GM12892 (cell line): ENCODE measurements at regions not wholly inside any gene's neighbourhood (a gene's known extent, or its start where the extent isn't known, plus 50 kb on each side); places are given as distances from the start of the nearest gene placed in this dataset.
"Not testable (repeated sequence)": the region's sequence is repeated elsewhere in the genome, so short reads cannot be mapped to it uniquely, and the experiment has no call there.

Experiments used
- DNase-seq: peaks from one replicate; pipeline ENCODE4 v3.0.0; 2011; ENCODE audit not compliant: insufficient read length
- FAIRE-seq: peaks from 2 replicates; lab custom pipeline; 2011; peaks lifted over from hg19 to GRCh38; lab: Jason Lieb, UNC

DNA sequence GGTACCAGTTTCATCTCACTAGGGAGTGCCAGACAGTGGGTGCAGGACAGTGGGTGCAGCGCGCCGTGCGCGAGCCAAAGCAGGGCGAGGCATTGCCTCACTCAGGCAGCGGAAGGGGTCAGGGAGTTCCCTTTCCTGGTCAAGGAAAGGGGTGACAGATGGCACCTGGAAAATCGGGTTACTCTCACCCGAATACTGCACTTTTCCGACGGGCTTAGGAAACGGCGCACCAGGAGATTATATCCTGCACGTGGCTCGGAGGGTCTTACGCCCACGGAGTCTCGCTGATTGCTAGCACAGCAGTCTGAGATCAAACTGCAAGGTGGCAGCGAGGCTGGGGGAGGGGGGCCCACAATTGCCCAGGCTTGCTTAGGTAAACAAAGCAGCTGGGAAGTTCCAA is 152.0 kb upstream of the PCDH11X start:
- not testable (repeated sequence) for FAIRE-seq, DNase-seq

DNA sequence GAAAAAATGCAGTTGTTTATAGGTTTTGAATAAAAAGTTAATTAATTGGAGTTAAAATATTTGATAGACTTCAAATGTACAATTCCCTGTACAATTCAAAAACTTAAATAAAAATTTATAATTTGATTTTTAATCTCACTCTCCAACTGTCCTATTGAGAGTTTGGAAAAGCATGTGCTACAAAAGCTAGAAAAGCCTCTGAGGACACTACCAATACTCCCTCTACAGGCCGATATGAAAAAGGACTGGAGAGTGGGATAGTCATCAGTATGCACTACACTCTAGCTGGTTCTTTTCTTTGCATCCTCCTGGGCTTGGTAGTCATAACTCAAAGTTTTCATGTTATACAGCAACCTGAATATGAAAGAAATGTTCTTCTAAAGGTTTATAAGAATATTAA is 139.9 kb upstream of the PCDH11X start:
- DNase-seq, result not testable (repeated sequence)
- peak; percentile 75 for FAIRE-seq
